HEK293T (cell line): ENCODE measurements at regions not wholly inside any gene's neighbourhood (a gene's known extent, or its start where the extent isn't known, plus 50 kb on each side); places are given as distances from the start of the nearest gene placed in this dataset.
"Not testable (repeated sequence)": the region's sequence is repeated elsewhere in the genome, so short reads cannot be mapped to it uniquely, and the experiment has no call there.

Experiments
- BHLHE40 ChIP-seq: fragments of 450-650 bp; IDR thresholded peaks from 2 replicates; pipeline ENCODE4 v1.6.1; 2016; ENCODE audit warnings: mild to moderate bottlenecking, moderate library complexity, borderline replicate concordance
- FOXK2 ChIP-seq: fragments of 450-650 bp; IDR thresholded peaks from 2 replicates; pipeline ENCODE4 v1.6.1; 2016; ENCODE audit warnings: mild to moderate bottlenecking
- L3MBTL2 ChIP-seq: fragments of 450-650 bp; conservative IDR thresholded peaks from 2 replicates; pipeline ENCODE4 v1.6.1; 2016; ENCODE audit warnings: mild to moderate bottlenecking
- LEF1 ChIP-seq: fragments of 450-650 bp; IDR thresholded peaks from 2 replicates; pipeline ENCODE4 v1.6.1; 2017; ENCODE audit warnings: mild to moderate bottlenecking, borderline replicate concordance
- PKNOX1 ChIP-seq: fragments of 450-650 bp; IDR thresholded peaks from 2 replicates; pipeline ENCODE4 v1.6.1; 2016
- SP1 ChIP-seq: fragments of 450-650 bp; IDR thresholded peaks from 2 replicates; pipeline ENCODE4 v1.6.1; 2017
- SUZ12 ChIP-seq: fragments of 450-650 bp; IDR thresholded peaks from 2 replicates; pipeline ENCODE4 v1.6.1; 2016; ENCODE audit warnings: mild to moderate bottlenecking
- TARDBP ChIP-seq: fragments of 450-650 bp; IDR thresholded peaks from 2 replicates; pipeline ENCODE4 v1.6.1; 2016
- ZNF384 ChIP-seq: fragments of 450-650 bp; IDR thresholded peaks from 2 replicates; pipeline ENCODE4 v1.6.1; 2016

GRCh38 chr2:64896572-64896971 lies 92.6 kb upstream of the SLC1A4 start:
- not testable (repeated sequence) for TF ChIP-seq SP1, TARDBP, LEF1, PKNOX1, FOXK2, L3MBTL2, BHLHE40, ZNF384, SUZ12
